ENCODE measurements at regions not wholly inside any gene's neighbourhood (a gene's known extent, or its start where the extent isn't known, plus 50 kb on each side); places are given as distances from the start of the nearest gene placed in this dataset.

- no peak for TF ChIP-seq CTCF (IDR thresholded peaks at IDR 0.05)
- TF ChIP-seq POLR2A (IDR thresholded peaks at IDR 0.05) = no peak
Measured at GRCh38 chr12:87051621-87052020, 795.4 kb upstream of the MGAT4C start.
